Heart right ventricle (tissue), 16 donors: ENCODE measurements at regions not wholly inside any gene's neighbourhood (a gene's known extent, or its start where the extent isn't known, plus 50 kb on each side); places are given as distances from the start of the nearest gene placed in this dataset.

Experiments used
- ATAC-seq, 8 donors: fragments of 200-7000 bp; cut with Tn5 transposase; one replicate each; pipeline ENCODE4 v1.9.1; 2020; ENCODE audit warnings: mild to moderate bottlenecking in 8 of 8, moderate library complexity in 8 of 8, moderate number of reproducible peaks in 1 of 8
- DNase-seq, 2 donors: peaks; one replicate each; pipeline ENCODE4 v3.0.0-alpha.2; 2020
- H3K27ac ChIP-seq, 10 donors: fragments of 200-600 bp; sonication (generic) in 2 of 10; one replicate each; pipeline versions ENCODE4 v1.5.0 to v1.8.0; 2020 to 2022; ENCODE audit warnings: mild to moderate bottlenecking in 3 of 10
- H3K27me3 ChIP-seq, 7 donors: fragments of 200-600 bp; one replicate each; pipeline ENCODE4 v1.8.0; 2021 to 2022; ENCODE audit warnings: mild to moderate bottlenecking in 2 of 7
- H3K36me3 ChIP-seq, 9 donors: fragments of 200-600 bp; sonication (generic) in 1 of 9; one replicate each; pipeline versions ENCODE4 v1.5.0 to v1.8.0; 2020 to 2022; ENCODE audit warnings: mild to moderate bottlenecking in 2 of 9
- H3K4me1 ChIP-seq, 9 donors: fragments of 200-600 bp; sonication (generic) in 1 of 9; one replicate each; pipeline versions ENCODE4 v1.5.0 to v1.8.0; 2020 to 2022; ENCODE audit warnings: mild to moderate bottlenecking in 4 of 9
- H3K4me3 ChIP-seq, 10 donors: fragments of 200-600 bp; sonication (generic) in 2 of 10; one replicate each; pipeline versions ENCODE4 v1.5.0 to v1.8.0; 2020 to 2022; ENCODE audit warnings: mild to moderate bottlenecking in 7 of 10, moderate library complexity in 2 of 10
- H3K9me3 ChIP-seq, 11 donors: fragments of 200-600 bp in 10 of 11; sonication (generic) in 2 of 11; one replicate each; pipeline versions ENCODE4 v1.5.0 to v1.8.0; 2013 to 2022; ENCODE audit warnings: mild to moderate bottlenecking in 2 of 11, control low read depth in 1 of 11, moderate library complexity in 1 of 11
- CTCF ChIP-seq, 9 donors: fragments of 200-600 bp; sonication (generic) in 2 of 9; IDR thresholded peaks; one replicate each; pipeline versions ENCODE4 v1.5.0 to v1.8.0; 2021 to 2022; ENCODE audit warnings: antibody characterized with exemption in 9 of 9, mild to moderate bottlenecking in 5 of 9, moderate library complexity in 1 of 9
- WGBS, 2 donors: extraction: QIAGEN DNeasy Blood & Tissue Kit; methylation state at CpG; one replicate each; pipeline ENCODE4 v1.1.7; 2013; ENCODE audit warnings: inconsistent platforms in 1 of 2; 5-methylcytosine and 5-hydroxymethylcytosine counted together
- intact Hi-C, 10 donors: fragments of 100-400 bp; cut with DNase I; formaldehyde crosslinking; loops; one replicate each; pipeline versions ENCODE4 v1.11.1 to v1.14.2; 2022
- donor health status: Arrhythmogenic right ventricular cardiomyopathy.
- donor health status: ischemic (EF 13 %, LVEDD 7.1; RV severe dilation, severe dysfunction).
- donor health status: healthy with polysubstance abuse.
- donor health status: DM: no; HTN: yes; CAD: no.
- donor health status: DM: no; HTN: no; CAD: no.
- donor health status: ischemic (EF 25% LVEDD 6.9; RV normal size, moderate dysfunction).
- donor health status: ischemic (EF 25% LVEDD 5.7; RV mildly dilated, moderate dysfunction).
- donor health status: healthy.
- donor health status: DM: yes; HTN: yes; CAD: no.
- donor health status: Ischemic cardiomyopathy.
- donor health status: ischemic (EF 35%, LVEDD 5.7; RV mildly dilated, moderate dysfunction).
- donor health status: nonischemic (EF 11% LVEDD 7.7; RV severe dilation, severe dysfunction).
- donor health status: DM: yes; HTN: yes; CAD: no.
- donor health status: PGD.
- donor health status: ischemic (EF 29% LVEDD 5.4; RV normal size, mild dysfunction).
- donor health status: nonischemic (EF 23%, LVEDD 6.1; RV moderate dilation, normal function).

- peaks cover 0 to 22% (median 12%) of the 10 kb centered on the region in 9 donors for H3K4me1 ChIP-seq
- intact Hi-C loops = loop anchor here in 8 of 10 donors (5.0 to 10.0 kb wide), 4 partner anchors 262 to 420 kb away; partner anchors contain the start of gene PLEKHA5 (in 1 of the 8)
- DNase-seq = no peak
- H3K4me3 ChIP-seq = no peak overlapping the region
- peaks cover 0 to 6% (median 0%) of the 10 kb centered on the region in 11 donors for H3K9me3 ChIP-seq
- WGBS, 2 donors = 54 to 75% methylated on average over 5 of the region's 5 CpGs
- ATAC-seq = peak; percentile 39 to 90 (median 68)
- no peak for TF ChIP-seq CTCF (IDR thresholded peaks at IDR 0.05)
- no peaks in the 10 kb centered on the region for H3K36me3 ChIP-seq
- H3K27me3 ChIP-seq = no peaks in the 10 kb centered on the region
- H3K27ac ChIP-seq = no peak overlapping the region
Measured at GRCh38 chr12:18864900-18865561, 127.1 kb downstream of the CAPZA3 start.

- 42 to 62% methylated on average over 2 of the region's 2 CpGs for WGBS, 2 donors
- no peak for DNase-seq
- H3K27ac ChIP-seq = peak overlapping the region in 1 of 10 donors; percentile 14
- ATAC-seq = no peak
- H3K36me3 ChIP-seq = no peaks in the 10 kb centered on the region
- intact Hi-C loops = loop anchor here in 6 of 10 donors (5.0 to 10.0 kb wide), 3 partner anchors 259 to 416 kb away; partner anchors contain the start of gene PLEKHA5 (in 1 of the 6)
- H3K4me3 ChIP-seq = no peak overlapping the region
- no peak for TF ChIP-seq CTCF (IDR thresholded peaks at IDR 0.05)
- no peaks in the 10 kb centered on the region for H3K27me3 ChIP-seq
- H3K4me1 ChIP-seq = peaks cover 0 to 22% (median 12%) of the 10 kb centered on the region in 9 donors
- H3K9me3 ChIP-seq = no peaks in the 10 kb centered on the region
Measured at GRCh38 chr12:18868717-18869116, 130.8 kb downstream of the CAPZA3 start.

GRCh38 chr12:18872770-18873169 is 134.9 kb downstream of the CAPZA3 start:
- ATAC-seq = no peak
- Histone ChIP-seq H3K27ac (no peak overlapping the region), H3K27me3 (no peaks in the 10 kb centered on the region), H3K4me1 (peaks cover 0 to 14% (median 10%) of the 10 kb centered on the region in 9 donors), H3K36me3 (no peaks in the 10 kb centered on the region), H3K4me3 (no peak overlapping the region), H3K9me3 (no peaks in the 10 kb centered on the region)
- intact Hi-C loops = no loop called here
- 80 to 87% methylated on average over 2 of the region's 2 CpGs for WGBS, 2 donors
- DNase-seq = no peak
- no peak for TF ChIP-seq CTCF (IDR thresholded peaks at IDR 0.05)

GRCh38 chr12:18878676-18879180 is 140.8 kb downstream of the CAPZA3 start:
- no peak overlapping the region for H3K4me3 ChIP-seq
- H3K9me3 ChIP-seq = no peaks in the 10 kb centered on the region
- DNase-seq (no peak), ATAC-seq (no peak)
- H3K36me3 ChIP-seq = no peaks in the 10 kb centered on the region
- TF ChIP-seq CTCF (IDR thresholded peaks at IDR 0.05) = no peak
- H3K4me1 ChIP-seq = no peaks in the 10 kb centered on the region
- no peak overlapping the region for H3K27ac ChIP-seq
- WGBS, 2 donors = 93% methylated on average over 2 of the region's 2 CpGs
- intact Hi-C loops = no loop called here
- H3K27me3 ChIP-seq = no peaks in the 10 kb centered on the region
